ENCODE measurements at regions not wholly inside any gene's neighbourhood (a gene's known extent, or its start where the extent isn't known, plus 50 kb on each side); places are given as distances from the start of the nearest gene placed in this dataset.

DNA sequence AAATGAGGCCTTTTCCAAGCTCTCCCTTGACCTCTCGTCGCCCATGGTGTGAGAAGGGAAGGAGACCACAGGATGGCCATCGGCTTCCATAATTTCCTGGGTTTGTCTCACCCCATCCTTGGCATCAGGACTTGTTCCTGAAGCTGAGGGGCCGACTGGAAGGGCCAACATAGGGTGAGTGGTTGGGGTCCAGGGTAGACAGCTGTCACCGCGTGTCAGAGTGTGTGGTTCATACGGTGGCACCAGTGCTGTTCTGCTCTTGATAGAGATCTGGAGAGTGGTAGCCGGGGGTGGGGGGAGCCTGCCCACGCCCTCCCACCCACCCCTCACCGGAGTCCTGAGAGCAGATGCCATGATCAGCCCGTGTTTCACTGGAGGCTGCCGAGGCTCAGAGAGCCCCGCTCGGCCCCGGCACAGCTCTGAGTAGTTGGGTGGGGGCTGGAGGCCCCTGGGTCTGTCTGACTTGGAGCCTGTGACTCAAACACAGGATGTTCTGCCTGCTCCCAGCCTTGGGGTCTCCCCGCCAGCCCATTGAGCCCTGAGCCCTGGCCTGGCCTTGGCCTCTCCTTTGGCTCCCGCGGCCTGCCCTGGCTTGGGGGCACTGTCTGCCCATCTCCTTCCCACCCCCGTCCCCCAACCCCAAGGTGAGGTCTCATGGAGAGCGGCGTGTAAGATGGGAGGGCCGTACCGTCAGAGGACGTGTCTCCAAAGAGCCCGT, 53.1 kb upstream of the IER5L start (continued):
- TF ChIP-seq RAD21 (IDR thresholded peaks at IDR 0.05; ENCODE audit: low read length) (no peak), ELF1 (IDR thresholded peaks at IDR 0.05) (no peak), FOSL2 (IDR thresholded peaks at IDR 0.05; ENCODE audit: borderline replicate concordance, low read depth) (no peak), IRF3 (IDR thresholded peaks at IDR 0.05; ENCODE audit: low read depth, low read length) (no peak), TEAD4 (IDR thresholded peaks at IDR 0.05; ENCODE audit: borderline replicate concordance, insufficient read depth) (no peak), YY1 (IDR thresholded peaks at IDR 0.05; ENCODE audit: low read depth) (no peak)

- Histone ChIP-seq H3K79me2 (ENCODE audit: insufficient read depth) (no peaks in the 10 kb centered on the region), H2AFZ (ENCODE audit: low read depth) (no peak overlapping the region), H3K4me1 (ENCODE audit: control insufficient read depth in 1 of 2, insufficient read depth in 2 of 2, low read depth in 1 of 2, low read length in 1 of 2) (peaks cover 5 to 7% of the 10 kb centered on the region in 2 experiments; a peak in 2 of 4 replicates), H3K9me3 (no peaks in the 10 kb centered on the region), H3K4me2 (no peak overlapping the region), H3K9ac (no peak overlapping the region), H3K9me2 (no peaks in the 10 kb centered on the region), H3K27me3 (ENCODE audit: insufficient read depth) (no peaks in the 10 kb centered on the region), H3F3A (replicated peaks; ENCODE audit: insufficient read depth) (peaks cover 3% of the 10 kb centered on the region), H3K4me3 (ENCODE audit: low read depth in 2 of 2, low read length in 1 of 2) (no peak overlapping the region), H3K36me3 (replicated peaks in 1 of 2; ENCODE audit: control insufficient read depth in 1 of 2, insufficient read depth in 2 of 2, low read length in 1 of 2) (no peaks in the 10 kb centered on the region), H4K20me1 (ENCODE audit: insufficient read depth) (no peaks in the 10 kb centered on the region), H3K27ac (ENCODE audit: low read depth in 2 of 2, low read length in 1 of 2) (no peak overlapping the region)
- DNase-seq: no peak
- ChIA-PET CTCF (interaction anchor here (1.8 kb wide), 1 partner anchor 56 kb away, joined by 7 read pairs; no protein-coding TSS in a partner anchor), POLR2A (no interaction called here)
- TF ChIP-seq RCOR1 (IDR thresholded peaks at IDR 0.05; ENCODE audit: low read length): no peak
- no peak for TF ChIP-seq EZH2phosphoT487 (IDR thresholded peaks at IDR 0.05; ENCODE audit: borderline replicate concordance, low read depth)
- no peak for TF ChIP-seq FOXJ3 (CRISPR knock-in tag; IDR thresholded peaks at IDR 0.05)
- no peak for TF ChIP-seq YY1 (IDR thresholded peaks at IDR 0.05; ENCODE audit: low read depth)
- TF ChIP-seq FOSL2 (IDR thresholded peaks at IDR 0.05; ENCODE audit: borderline replicate concordance, low read depth): no peak
- TF ChIP-seq, protein P1, sequence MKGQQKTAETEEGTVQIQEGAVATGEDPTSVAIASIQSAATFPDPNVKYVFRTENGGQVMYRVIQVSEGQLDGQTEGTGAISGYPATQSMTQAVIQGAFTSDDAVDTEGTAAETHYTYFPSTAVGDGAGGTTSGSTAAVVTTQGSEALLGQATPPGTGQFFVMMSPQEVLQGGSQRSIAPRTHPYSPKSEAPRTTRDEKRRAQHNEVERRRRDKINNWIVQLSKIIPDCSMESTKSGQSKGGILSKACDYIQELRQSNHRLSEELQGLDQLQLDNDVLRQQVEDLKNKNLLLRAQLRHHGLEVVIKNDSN (IDR thresholded peaks at IDR 0.05; ENCODE audit: borderline replicate concordance, low read depth): no peak
- no peak for TF ChIP-seq NFIC (IDR thresholded peaks at IDR 0.05; ENCODE audit: borderline replicate concordance)
- TF ChIP-seq CHD2 (IDR thresholded peaks at IDR 0.05; ENCODE audit: low read length, partially characterized antibody): no peak
- WGBS (ENCODE audit: low lambda C conversion rate): 81% methylated on average over 2 of the region's 2 CpGs
Measured at GRCh38 chr9:129230302-129230701, 52.2 kb upstream of the IER5L start.

Small RNA genes lying in the stretch of these regions (small RNA-seq; reads per million reads assigned to genes)
- gene AL353803.5 (0 reads per million in 7 experiments), gene RN7SL159P (0 reads per million in 7 experiments)
